Smooth muscle cell (in vitro differentiated cells): ENCODE measurements at regions not wholly inside any gene's neighbourhood (a gene's known extent, or its start where the extent isn't known, plus 50 kb on each side); places are given as distances from the start of the nearest gene placed in this dataset.

ENCODE experiments used
- DNase-seq: peaks from one replicate; lab custom pipeline; 2025; ENCODE audit not compliant: unreplicated experiment; lab: John Stamatoyannopoulos, UW
- H2AFZ ChIP-seq: fragments of 200-600 bp; sonication (generic); 2 replicates; pipeline ENCODE4 v1.6.0; 2016; ENCODE audit warnings: antibody characterized with exemption, low read depth, mild to moderate bottlenecking
- H3F3A ChIP-seq: fragments of 200-600 bp; sonication (generic); 2 replicates; pipeline ENCODE4 v1.6.0; 2017; ENCODE audit warnings: antibody characterized with exemption, low read depth
- H3K27ac ChIP-seq: fragments of 200-600 bp; sonication (generic); 2 replicates; pipeline ENCODE4 v1.5.1; 2016; ENCODE audit warnings: low read depth, mild to moderate bottlenecking
- H3K27me3 ChIP-seq: fragments of 200-600 bp; sonication (generic); 2 replicates; pipeline ENCODE4 v1.6.1; 2016; ENCODE audit warnings: low read depth, mild to moderate bottlenecking
- H3K36me3 ChIP-seq: fragments of 200-600 bp; sonication (generic); 2 replicates; pipeline ENCODE4 v1.5.1; 2016; ENCODE audit warnings: low read depth
- H3K4me1 ChIP-seq: fragments of 200-600 bp; sonication (generic); 2 replicates; pipeline ENCODE4 v1.5.1; 2016; ENCODE audit warnings: low read depth
- H3K4me2 ChIP-seq: fragments of 200-600 bp; sonication (generic); 2 replicates; pipeline ENCODE4 v1.6.0; 2016; ENCODE audit warnings: mild to moderate bottlenecking
- H3K4me3 ChIP-seq: fragments of 200-600 bp; sonication (generic); 2 replicates; pipeline ENCODE4 v1.5.1; 2016; ENCODE audit warnings: mild to moderate bottlenecking
- H3K79me2 ChIP-seq: fragments of 200-600 bp; sonication (generic); 2 replicates; pipeline ENCODE4 v1.6.0; 2016; ENCODE audit warnings: low read depth, mild to moderate bottlenecking
- H3K9ac ChIP-seq: fragments of 200-600 bp; sonication (generic); 2 replicates; pipeline ENCODE4 v1.6.0; 2016; ENCODE audit warnings: low read depth
- H3K9me3 ChIP-seq: fragments of 200-600 bp; sonication (generic); replicated peaks from 2 replicates; pipeline ENCODE4 v1.5.1; 2016; ENCODE audit warnings: low read depth
- H4K20me1 ChIP-seq: fragments of 200-600 bp; sonication (generic); 2 replicates; pipeline ENCODE4 v1.6.0; 2016; ENCODE audit warnings: low read depth
- CTCF ChIP-seq: fragments of 200-600 bp; sonication (generic); IDR thresholded peaks from 2 replicates; pipeline ENCODE4 v1.5.1; 2017; ENCODE audit warnings: borderline replicate concordance, mild to moderate bottlenecking, antibody characterized with exemption; ENCODE audit not compliant: insufficient read depth, poor library complexity, severe bottlenecking
- WGBS: methylation state at CpG from one replicate; pipeline ENCODE4 v1.1.7; 2016; ENCODE audit warnings: low lambda C conversion rate; 5-methylcytosine and 5-hydroxymethylcytosine counted together

GRCh38 chr5:68795190-68795589 lies 298.6 kb upstream of the SLC30A5 start:
- 86% methylated on average over 6 of the region's 6 CpGs for WGBS
- Histone ChIP-seq H3K27ac (no peak overlapping the region), H3K9me3 (no peaks in the 10 kb centered on the region), H4K20me1 (no peaks in the 10 kb centered on the region), H3K36me3 (peaks cover 3% of the 10 kb centered on the region), H3K4me2 (no peak overlapping the region), H3K27me3 (no peaks in the 10 kb centered on the region), H3F3A (no peaks in the 10 kb centered on the region), H3K4me1 (no peaks in the 10 kb centered on the region), H2AFZ (no peak overlapping the region), H3K4me3 (no peak overlapping the region), H3K79me2 (no peaks in the 10 kb centered on the region), H3K9ac (no peak overlapping the region)
- TF ChIP-seq CTCF = no peak
- DNase-seq = no peak

GRCh38 chr5:68798877-68799843 lies 294.7 kb upstream of the SLC30A5 start:
- H3K4me3 ChIP-seq = no peak overlapping the region
- no peaks in the 10 kb centered on the region for H3F3A ChIP-seq
- no peak overlapping the region for H3K27ac ChIP-seq
- no peak overlapping the region for H3K4me2 ChIP-seq
- 93% methylated on average over 2 of the region's 2 CpGs for WGBS
- no peaks in the 10 kb centered on the region for H4K20me1 ChIP-seq
- no peak overlapping the region for H3K9ac ChIP-seq
- no peak for DNase-seq
- no peaks in the 10 kb centered on the region for H3K79me2 ChIP-seq
- no peaks in the 10 kb centered on the region for H3K4me1 ChIP-seq
- H2AFZ ChIP-seq = no peak overlapping the region
- H3K36me3 ChIP-seq = peaks cover 3% of the 10 kb centered on the region
- no peak for TF ChIP-seq CTCF
- no peaks in the 10 kb centered on the region for H3K27me3 ChIP-seq
- no peaks in the 10 kb centered on the region for H3K9me3 ChIP-seq

GRCh38 chr5:68802430-68802829 lies 291.4 kb upstream of the SLC30A5 start:
- Histone ChIP-seq H3K4me3 (no peak overlapping the region), H3K4me2 (no peak overlapping the region), H3K9ac (no peak overlapping the region), H3F3A (no peaks in the 10 kb centered on the region), H3K27me3 (no peaks in the 10 kb centered on the region), H3K9me3 (peaks cover 5% of the 10 kb centered on the region), H3K27ac (no peak overlapping the region), H3K79me2 (no peaks in the 10 kb centered on the region), H3K36me3 (peaks cover 3% of the 10 kb centered on the region), H2AFZ (no peak overlapping the region), H4K20me1 (no peaks in the 10 kb centered on the region), H3K4me1 (no peaks in the 10 kb centered on the region)
- no peak for TF ChIP-seq CTCF
- no peak for DNase-seq
- 83% methylated on average over 2 of the region's 2 CpGs for WGBS

GRCh38 chr5:68803881-68804319 lies 289.9 kb upstream of the SLC30A5 start:
- no peak overlapping the region for H3K27ac ChIP-seq
- H3K4me1 ChIP-seq = no peaks in the 10 kb centered on the region
- H3K9ac ChIP-seq = no peak overlapping the region
- H3K36me3 ChIP-seq = no peaks in the 10 kb centered on the region
- H3K79me2 ChIP-seq = no peaks in the 10 kb centered on the region
- no peaks in the 10 kb centered on the region for H3F3A ChIP-seq
- H3K27me3 ChIP-seq = no peaks in the 10 kb centered on the region
- 92% methylated on average over 7 of the region's 7 CpGs for WGBS
- no peaks in the 10 kb centered on the region for H4K20me1 ChIP-seq
- no peak overlapping the region for H3K4me2 ChIP-seq
- no peak for TF ChIP-seq CTCF
- no peak overlapping the region for H3K4me3 ChIP-seq
- H3K9me3 ChIP-seq = peaks cover 5% of the 10 kb centered on the region
- no peak for DNase-seq
- H2AFZ ChIP-seq = no peak overlapping the region
